CD8-positive, alpha-beta memory T cell (primary cell): ENCODE measurements at regions not wholly inside any gene's neighbourhood (a gene's known extent, or its start where the extent isn't known, plus 50 kb on each side); places are given as distances from the start of the nearest gene placed in this dataset.

Experiments
- CTCF ChIA-PET: fragments of 350-600 bp; sonication (Branson Sonifier 250); formaldehyde crosslinking; loops from one replicate; lab custom pipeline; 2021; ENCODE audit warnings: antibody characterized with exemption; lab: Charles Lee
- POLR2A ChIA-PET: fragments of 350-600 bp; sonication (Branson Sonifier 250); formaldehyde crosslinking; loops from one replicate; lab custom pipeline; 2021; ENCODE audit warnings: antibody characterized with exemption; lab: Charles Lee
- DNase-seq, 5 donors: peaks; one replicate each; pipeline versions ENCODE4 v3.0.0 to v3.0.0-alpha.2; 2020 to 2022; ENCODE audit warnings: mixed read lengths in 1 of 5
- H3K27ac ChIP-seq: one replicate; pipeline ENCODE4 v1.7.0; 2013; ENCODE audit warnings: low read depth, mild to moderate bottlenecking, low read length, moderate library complexity
- H3K27me3 ChIP-seq: 2 replicates; pipeline ENCODE4 v1.7.0; 2013; ENCODE audit warnings: low read length, mild to moderate bottlenecking; ENCODE audit not compliant: insufficient read depth, poor library complexity, severe bottlenecking
- H3K36me3 ChIP-seq: 2 replicates; pipeline ENCODE4 v1.7.0; 2013; ENCODE audit warnings: mild to moderate bottlenecking, low read length, moderate library complexity; ENCODE audit not compliant: insufficient read depth
- H3K4me1 ChIP-seq: 2 replicates; pipeline ENCODE4 v1.7.0; 2013; ENCODE audit warnings: mild to moderate bottlenecking, low read length, moderate library complexity; ENCODE audit not compliant: insufficient read depth
- H3K4me3 ChIP-seq: 2 replicates; pipeline ENCODE4 v1.7.0; 2013; ENCODE audit warnings: mild to moderate bottlenecking, low read length
- H3K9me3 ChIP-seq: 2 replicates; pipeline ENCODE4 v1.7.0; 2013; ENCODE audit warnings: mild to moderate bottlenecking, low read length
- H3K27ac Mint-ChIP-seq, 8 donors: one replicate each; pipeline ENCODE4 v1.8.0; 2020 to 2021; ENCODE audit warnings: mixed read lengths in 8 of 8, mild to moderate bottlenecking in 6 of 8, inconsistent platforms in 3 of 8, moderate library complexity in 3 of 8
- H3K27me3 Mint-ChIP-seq, 2 donors: one replicate each; pipeline ENCODE4 v1.8.0; 2020 to 2021; ENCODE audit warnings: mixed read lengths in 2 of 2, mild to moderate bottlenecking in 1 of 2, moderate library complexity in 1 of 2
- H3K36me3 Mint-ChIP-seq, 3 donors: one replicate each; pipeline ENCODE4 v1.8.0; 2020 to 2021; ENCODE audit warnings: mixed read lengths in 3 of 3, inconsistent platforms in 1 of 3, mild to moderate bottlenecking in 1 of 3
- H3K4me1 Mint-ChIP-seq, 3 donors: one replicate each; pipeline ENCODE4 v1.8.0; 2020 to 2021; ENCODE audit warnings: mixed read lengths in 3 of 3, inconsistent platforms in 1 of 3, mild to moderate bottlenecking in 1 of 3
- H3K4me3 Mint-ChIP-seq, 7 donors: one replicate each; pipeline ENCODE4 v1.8.0; 2020 to 2021; ENCODE audit warnings: mixed read lengths in 7 of 7, mild to moderate bottlenecking in 6 of 7, moderate library complexity in 4 of 7, inconsistent platforms in 2 of 7
- H3K9me3 Mint-ChIP-seq, 5 donors: one replicate each; pipeline ENCODE4 v1.8.0; 2020 to 2022; ENCODE audit warnings: mixed read lengths in 5 of 5, mild to moderate bottlenecking in 3 of 5, moderate library complexity in 2 of 5, inconsistent platforms in 1 of 5

- Mint-ChIP-seq H3K27me3 (peaks cover 7 to 10% of the 10 kb centered on the region in 2 donors), H3K9me3 (peaks cover 0 to 3% (median 0%) of the 10 kb centered on the region in 5 donors), H3K27ac (peak overlapping the region in 1 of 8 donors; percentile 64), H3K36me3 (no peaks in the 10 kb centered on the region), H3K4me3 (no peak overlapping the region), H3K4me1 (no peaks in the 10 kb centered on the region)
- CTCF ChIA-PET = no interaction called here
- POLR2A ChIA-PET = no interaction called here
- no peaks in the 10 kb centered on the region for H3K4me1 ChIP-seq
- H3K4me3 ChIP-seq = no peak overlapping the region
- H3K27ac ChIP-seq = no peak overlapping the region
- no peaks in the 10 kb centered on the region for H3K27me3 ChIP-seq
- H3K9me3 ChIP-seq = no peaks in the 10 kb centered on the region
- DNase-seq = no peak
- H3K36me3 ChIP-seq = no peaks in the 10 kb centered on the region
These were observed 250.9 kb downstream of the MATN1 start for GRCh38 chr1:30472526-30472925.

DNA sequence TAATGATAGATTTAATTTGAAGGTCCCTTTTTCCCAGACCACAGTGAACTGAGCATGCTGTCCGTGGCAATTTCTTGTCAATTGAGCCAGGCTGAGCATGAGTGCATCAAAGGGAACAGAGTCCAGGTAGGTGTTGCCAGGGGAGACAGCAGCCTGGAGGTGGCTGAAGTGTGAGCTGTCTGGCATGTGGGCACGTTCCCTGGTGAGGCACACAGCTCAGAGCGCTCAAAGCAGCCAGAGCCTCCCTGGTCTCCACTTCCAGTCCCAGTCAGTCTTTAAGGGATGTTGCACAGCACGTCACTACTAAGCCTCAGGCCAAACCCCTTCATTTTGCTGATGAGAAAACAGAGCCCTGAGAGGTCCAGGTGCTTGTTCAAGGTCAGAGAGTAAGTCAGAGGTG is 251.4 kb downstream of the MATN1 start:
- Mint-ChIP-seq H3K36me3 (no peaks in the 10 kb centered on the region), H3K9me3 (no peaks in the 10 kb centered on the region), H3K27ac (peak overlapping the region in 1 of 8 donors; percentile 64), H3K27me3 (peaks cover 6 to 9% of the 10 kb centered on the region in 2 donors), H3K4me1 (no peaks in the 10 kb centered on the region), H3K4me3 (no peak overlapping the region)
- H3K36me3 ChIP-seq = no peaks in the 10 kb centered on the region
- no peak for DNase-seq
- no peaks in the 10 kb centered on the region for H3K9me3 ChIP-seq
- H3K4me3 ChIP-seq = no peak overlapping the region
- no peaks in the 10 kb centered on the region for H3K27me3 ChIP-seq
- no peak overlapping the region for H3K27ac ChIP-seq
- ChIA-PET POLR2A (no interaction called here), CTCF (no interaction called here)
- H3K4me1 ChIP-seq = no peaks in the 10 kb centered on the region

GRCh38 chr1:30471307-30471706 is 252.1 kb downstream of the MATN1 start:
- no peak overlapping the region for H3K4me3 ChIP-seq
- CTCF ChIA-PET = no interaction called here
- POLR2A ChIA-PET = no interaction called here

GRCh38 chr1:30469426-30469825 is 254.0 kb downstream of the MATN1 start:
- Histone ChIP-seq H3K9me3 (no peaks in the 10 kb centered on the region), H3K4me3 (no peak overlapping the region), H3K36me3 (no peaks in the 10 kb centered on the region), H3K27me3 (no peaks in the 10 kb centered on the region), H3K4me1 (no peaks in the 10 kb centered on the region), H3K27ac (no peak overlapping the region)
- Mint-ChIP-seq H3K4me3 (no peak overlapping the region), H3K27me3 (peaks cover 6 to 13% of the 10 kb centered on the region in 2 donors), H3K27ac (no peak overlapping the region), H3K4me1 (no peaks in the 10 kb centered on the region), H3K36me3 (no peaks in the 10 kb centered on the region), H3K9me3 (no peaks in the 10 kb centered on the region)
- POLR2A ChIA-PET = no interaction called here
- DNase-seq = no peak
- CTCF ChIA-PET = no interaction called here

More at GRCh38 chr1:30471307-30471706, 252.1 kb downstream of the MATN1 start:
- Mint-ChIP-seq H3K4me3 (no peak overlapping the region), H3K27ac (peak overlapping the region in 1 of 8 donors; percentile 12), H3K9me3 (no peaks in the 10 kb centered on the region), H3K4me1 (no peaks in the 10 kb centered on the region), H3K27me3 (peaks cover 9 to 12% of the 10 kb centered on the region in 2 donors), H3K36me3 (no peaks in the 10 kb centered on the region)
- no peaks in the 10 kb centered on the region for H3K4me1 ChIP-seq
- no peaks in the 10 kb centered on the region for H3K27me3 ChIP-seq
- H3K9me3 ChIP-seq = no peaks in the 10 kb centered on the region
- H3K27ac ChIP-seq = no peak overlapping the region
- DNase-seq = no peak
- no peaks in the 10 kb centered on the region for H3K36me3 ChIP-seq

- H3K9me3 Mint-ChIP-seq = no peaks in the 10 kb centered on the region
- H3K4me1 Mint-ChIP-seq = no peaks in the 10 kb centered on the region
- Histone ChIP-seq H3K27me3 (peaks cover 3% of the 10 kb centered on the region), H3K9me3 (no peaks in the 10 kb centered on the region), H3K36me3 (no peaks in the 10 kb centered on the region), H3K27ac (no peak overlapping the region), H3K4me3 (no peak overlapping the region), H3K4me1 (no peaks in the 10 kb centered on the region)
- no peak for DNase-seq
- no peak overlapping the region for H3K4me3 Mint-ChIP-seq
- no peaks in the 10 kb centered on the region for H3K36me3 Mint-ChIP-seq
- peaks cover 6 to 17% of the 10 kb centered on the region in 2 donors for H3K27me3 Mint-ChIP-seq
- CTCF ChIA-PET = no interaction called here
- POLR2A ChIA-PET = no interaction called here
- no peak overlapping the region for H3K27ac Mint-ChIP-seq
These were observed 256.3 kb downstream of the MATN1 start for GRCh38 chr1:30467101-30467500.

DNA sequence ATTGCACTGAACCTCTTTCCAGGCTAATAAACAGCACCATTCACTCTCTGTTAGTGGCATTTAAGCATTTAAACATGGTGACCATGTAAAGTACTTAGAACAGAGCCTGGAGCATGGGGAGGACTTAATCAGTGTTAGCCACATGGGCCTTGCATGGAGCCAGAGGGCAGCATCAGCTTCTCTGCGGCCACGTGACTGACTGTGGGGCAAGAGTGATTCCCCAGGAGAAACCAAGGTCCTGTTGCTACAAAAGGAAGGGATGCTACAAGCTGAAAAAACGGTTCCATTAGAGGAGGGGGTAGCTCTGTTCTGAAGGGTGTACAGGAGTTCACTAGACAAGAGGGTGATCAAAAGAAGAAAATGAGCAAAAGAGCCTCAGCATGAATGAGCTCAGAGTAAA is 256.8 kb downstream of the MATN1 start:
- H3K4me1 Mint-ChIP-seq = no peaks in the 10 kb centered on the region
- H3K4me3 ChIP-seq = no peak overlapping the region
- no peaks in the 10 kb centered on the region for H3K36me3 ChIP-seq
- H3K4me3 Mint-ChIP-seq = no peak overlapping the region
- H3K27me3 ChIP-seq = peaks cover 3% of the 10 kb centered on the region
- ChIA-PET POLR2A (no interaction called here), CTCF (no interaction called here)
- H3K27ac Mint-ChIP-seq = no peak overlapping the region
- no peaks in the 10 kb centered on the region for H3K36me3 Mint-ChIP-seq
- no peaks in the 10 kb centered on the region for H3K4me1 ChIP-seq
- peaks cover 6 to 18% of the 10 kb centered on the region in 2 donors for H3K27me3 Mint-ChIP-seq
- H3K9me3 ChIP-seq = no peaks in the 10 kb centered on the region
- H3K27ac ChIP-seq = no peak overlapping the region
- no peak for DNase-seq
- no peaks in the 10 kb centered on the region for H3K9me3 Mint-ChIP-seq

DNA sequence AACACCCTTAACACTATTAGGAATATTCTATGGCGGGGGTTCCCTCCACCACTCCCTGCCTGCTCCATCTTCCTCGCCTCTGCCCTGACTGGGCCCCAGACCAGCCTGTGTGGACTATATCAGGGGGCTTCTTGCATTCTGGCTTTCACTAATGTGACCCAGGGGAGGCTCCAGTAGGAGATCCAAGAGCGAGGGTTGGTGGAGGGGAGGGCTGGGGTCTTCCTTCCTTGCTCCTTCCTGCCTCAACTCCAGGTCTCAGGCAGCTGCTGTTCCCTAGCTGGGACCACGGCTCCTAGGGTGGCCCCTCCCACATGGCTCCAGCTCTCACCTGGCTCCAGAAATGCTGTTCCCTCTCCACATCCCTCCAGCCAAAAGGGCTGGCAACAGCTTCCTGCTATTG is 257.4 kb downstream of the MATN1 start:
- Histone ChIP-seq H3K27me3 (peaks cover 3% of the 10 kb centered on the region), H3K4me3 (no peak overlapping the region), H3K36me3 (no peaks in the 10 kb centered on the region), H3K9me3 (no peaks in the 10 kb centered on the region), H3K4me1 (no peaks in the 10 kb centered on the region), H3K27ac (no peak overlapping the region)
- Mint-ChIP-seq H3K9me3 (no peaks in the 10 kb centered on the region), H3K27ac (no peak overlapping the region), H3K4me1 (no peaks in the 10 kb centered on the region), H3K27me3 (peaks cover 6 to 18% of the 10 kb centered on the region in 2 donors), H3K4me3 (no peak overlapping the region), H3K36me3 (no peaks in the 10 kb centered on the region)
- CTCF ChIA-PET = no interaction called here
- POLR2A ChIA-PET = no interaction called here
- no peak for DNase-seq

- H3K9me3 ChIP-seq = no peaks in the 10 kb centered on the region
- H3K36me3 ChIP-seq = no peaks in the 10 kb centered on the region
- Mint-ChIP-seq H3K4me1 (no peaks in the 10 kb centered on the region), H3K4me3 (no peak overlapping the region), H3K27me3 (peaks cover 6 to 25% of the 10 kb centered on the region in 2 donors), H3K36me3 (no peaks in the 10 kb centered on the region), H3K9me3 (peaks cover 0 to 2% (median 0%) of the 10 kb centered on the region in 5 donors), H3K27ac (no peak overlapping the region)
- POLR2A ChIA-PET = no interaction called here
- H3K27ac ChIP-seq = no peak overlapping the region
- CTCF ChIA-PET = no interaction called here
- peaks cover 3% of the 10 kb centered on the region for H3K27me3 ChIP-seq
- no peaks in the 10 kb centered on the region for H3K4me1 ChIP-seq
- H3K4me3 ChIP-seq = no peak overlapping the region
- DNase-seq = no peak
These were observed 258.3 kb downstream of the MATN1 start for GRCh38 chr1:30465096-30465495.

DNA sequence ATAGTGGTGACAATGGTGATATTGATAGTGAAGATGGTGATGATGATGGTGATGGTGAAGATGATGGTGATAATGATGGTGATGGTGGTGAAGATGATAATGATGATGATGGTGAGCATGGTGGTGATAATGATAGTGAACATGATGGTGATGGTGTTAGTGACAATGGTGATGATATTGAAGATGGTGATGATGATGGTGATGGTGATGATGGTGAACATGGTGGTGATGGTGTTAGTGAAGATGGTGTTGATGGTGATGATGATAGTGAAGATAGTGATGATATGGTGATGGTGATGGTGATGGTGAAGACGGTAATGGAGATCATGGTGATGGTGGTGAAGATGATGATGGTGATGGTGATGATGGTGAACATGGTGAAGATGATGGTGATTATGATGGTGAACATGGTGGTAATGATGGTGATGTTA is 259.2 kb downstream of the MATN1 start:
- Mint-ChIP-seq H3K4me1 (no peaks in the 10 kb centered on the region), H3K27ac (no peak overlapping the region), H3K36me3 (no peaks in the 10 kb centered on the region), H3K9me3 (peaks cover 0 to 2% (median 0%) of the 10 kb centered on the region in 5 donors), H3K27me3 (peaks cover 7 to 24% of the 10 kb centered on the region in 2 donors), H3K4me3 (no peak overlapping the region)
- ChIA-PET CTCF (no interaction called here), POLR2A (no interaction called here)
- no peak for DNase-seq
- no peak overlapping the region for H3K27ac ChIP-seq
- H3K27me3 ChIP-seq = peaks cover 3% of the 10 kb centered on the region
- H3K4me3 ChIP-seq = no peak overlapping the region
- H3K4me1 ChIP-seq = no peaks in the 10 kb centered on the region
- no peaks in the 10 kb centered on the region for H3K36me3 ChIP-seq
- no peaks in the 10 kb centered on the region for H3K9me3 ChIP-seq
